Osteocyte (in vitro differentiated cells): ENCODE measurements at regions not wholly inside any gene's neighbourhood (a gene's known extent, or its start where the extent isn't known, plus 50 kb on each side); places are given as distances from the start of the nearest gene placed in this dataset.

Source experiments
- DNase-seq: peaks from one replicate; pipeline ENCODE4 v3.0.0; 2021; ENCODE audit warnings: mixed read lengths; ENCODE audit not compliant: unreplicated experiment; ENCODE audit errors: extremely low spot score
- H3K27ac Mint-ChIP-seq: one replicate; pipeline ENCODE4 v1.8.0; 2021; ENCODE audit warnings: mild to moderate bottlenecking, mixed read lengths; ENCODE audit not compliant: unreplicated experiment
- H3K27me3 Mint-ChIP-seq: one replicate; pipeline ENCODE4 v1.8.0; 2021; ENCODE audit warnings: mixed read lengths; ENCODE audit not compliant: unreplicated experiment
- H3K36me3 Mint-ChIP-seq: one replicate; pipeline ENCODE4 v1.8.0; 2021; ENCODE audit warnings: mixed read lengths; ENCODE audit not compliant: unreplicated experiment
- H3K4me1 Mint-ChIP-seq: one replicate; pipeline ENCODE4 v1.8.0; 2021; ENCODE audit warnings: mixed read lengths; ENCODE audit not compliant: unreplicated experiment
- H3K4me3 Mint-ChIP-seq: one replicate; pipeline ENCODE4 v1.8.0; 2021; ENCODE audit warnings: mild to moderate bottlenecking, moderate library complexity, mixed read lengths; ENCODE audit not compliant: unreplicated experiment
- H3K9me3 Mint-ChIP-seq: one replicate; pipeline ENCODE4 v1.8.0; 2021; ENCODE audit warnings: mixed read lengths; ENCODE audit not compliant: unreplicated experiment
- TF ChIP-seq, protein P1 (sequence below): fragments of 200-600 bp; sonication (generic); IDR thresholded peaks from 2 replicates; pipeline ENCODE4 v1.5.0; 2021; ENCODE audit warnings: antibody characterized with exemption, mild to moderate bottlenecking, moderate library complexity

DNA sequence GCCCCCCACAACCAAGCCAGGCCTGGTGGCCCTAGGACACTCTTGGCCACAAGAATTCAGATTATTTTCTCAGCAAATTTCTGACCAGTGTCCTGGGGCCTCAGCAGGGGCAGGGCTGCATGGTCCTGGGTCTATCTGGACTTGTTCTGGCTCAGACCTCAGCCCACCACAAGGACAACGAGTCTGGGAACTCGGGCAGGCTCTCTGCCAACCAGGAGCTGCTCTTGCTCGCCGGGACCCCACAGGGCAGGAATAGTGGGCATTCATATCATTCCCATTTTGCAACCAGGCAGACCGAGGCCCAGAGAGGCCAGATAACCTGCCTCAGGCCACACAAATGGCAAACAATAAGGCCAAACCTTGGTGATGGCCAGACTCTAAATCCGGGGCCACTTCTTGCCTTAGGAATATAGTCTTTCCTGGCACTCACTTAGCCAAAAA, 75.4 kb upstream of the WNT7B start:
- Mint-ChIP-seq H3K4me1 (peaks cover 35% of the 10 kb centered on the region), H3K27ac (peak overlapping the region; percentile 34), H3K4me3 (no peak overlapping the region), H3K9me3 (no peaks in the 10 kb centered on the region), H3K27me3 (no peaks in the 10 kb centered on the region), H3K36me3 (no peaks in the 10 kb centered on the region)
- no peak for DNase-seq
- TF ChIP-seq, protein P1, sequence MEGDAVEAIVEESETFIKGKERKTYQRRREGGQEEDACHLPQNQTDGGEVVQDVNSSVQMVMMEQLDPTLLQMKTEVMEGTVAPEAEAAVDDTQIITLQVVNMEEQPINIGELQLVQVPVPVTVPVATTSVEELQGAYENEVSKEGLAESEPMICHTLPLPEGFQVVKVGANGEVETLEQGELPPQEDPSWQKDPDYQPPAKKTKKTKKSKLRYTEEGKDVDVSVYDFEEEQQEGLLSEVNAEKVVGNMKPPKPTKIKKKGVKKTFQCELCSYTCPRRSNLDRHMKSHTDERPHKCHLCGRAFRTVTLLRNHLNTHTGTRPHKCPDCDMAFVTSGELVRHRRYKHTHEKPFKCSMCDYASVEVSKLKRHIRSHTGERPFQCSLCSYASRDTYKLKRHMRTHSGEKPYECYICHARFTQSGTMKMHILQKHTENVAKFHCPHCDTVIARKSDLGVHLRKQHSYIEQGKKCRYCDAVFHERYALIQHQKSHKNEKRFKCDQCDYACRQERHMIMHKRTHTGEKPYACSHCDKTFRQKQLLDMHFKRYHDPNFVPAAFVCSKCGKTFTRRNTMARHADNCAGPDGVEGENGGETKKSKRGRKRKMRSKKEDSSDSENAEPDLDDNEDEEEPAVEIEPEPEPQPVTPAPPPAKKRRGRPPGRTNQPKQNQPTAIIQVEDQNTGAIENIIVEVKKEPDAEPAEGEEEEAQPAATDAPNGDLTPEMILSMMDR = no peak

GRCh38 chr22:46052801-46053562, 76.0 kb upstream of the WNT7B start:
- TF ChIP-seq, protein P1 = no peak
- no peak for DNase-seq
- H3K4me3 Mint-ChIP-seq = no peak overlapping the region
- no peaks in the 10 kb centered on the region for H3K36me3 Mint-ChIP-seq
- H3K9me3 Mint-ChIP-seq = no peaks in the 10 kb centered on the region
- no peaks in the 10 kb centered on the region for H3K27me3 Mint-ChIP-seq
- peak overlapping the region; percentile 34 for H3K27ac Mint-ChIP-seq
- H3K4me1 Mint-ChIP-seq = peaks cover 37% of the 10 kb centered on the region

- Mint-ChIP-seq H3K4me1 (peaks cover 39% of the 10 kb centered on the region), H3K27ac (no peak overlapping the region), H3K27me3 (no peaks in the 10 kb centered on the region), H3K36me3 (no peaks in the 10 kb centered on the region), H3K9me3 (no peaks in the 10 kb centered on the region), H3K4me3 (no peak overlapping the region)
- TF ChIP-seq, protein P1 = no peak
- DNase-seq = no peak
Observed at GRCh38 chr22:46053563-46054090, 76.7 kb upstream of the WNT7B start.

DNA sequence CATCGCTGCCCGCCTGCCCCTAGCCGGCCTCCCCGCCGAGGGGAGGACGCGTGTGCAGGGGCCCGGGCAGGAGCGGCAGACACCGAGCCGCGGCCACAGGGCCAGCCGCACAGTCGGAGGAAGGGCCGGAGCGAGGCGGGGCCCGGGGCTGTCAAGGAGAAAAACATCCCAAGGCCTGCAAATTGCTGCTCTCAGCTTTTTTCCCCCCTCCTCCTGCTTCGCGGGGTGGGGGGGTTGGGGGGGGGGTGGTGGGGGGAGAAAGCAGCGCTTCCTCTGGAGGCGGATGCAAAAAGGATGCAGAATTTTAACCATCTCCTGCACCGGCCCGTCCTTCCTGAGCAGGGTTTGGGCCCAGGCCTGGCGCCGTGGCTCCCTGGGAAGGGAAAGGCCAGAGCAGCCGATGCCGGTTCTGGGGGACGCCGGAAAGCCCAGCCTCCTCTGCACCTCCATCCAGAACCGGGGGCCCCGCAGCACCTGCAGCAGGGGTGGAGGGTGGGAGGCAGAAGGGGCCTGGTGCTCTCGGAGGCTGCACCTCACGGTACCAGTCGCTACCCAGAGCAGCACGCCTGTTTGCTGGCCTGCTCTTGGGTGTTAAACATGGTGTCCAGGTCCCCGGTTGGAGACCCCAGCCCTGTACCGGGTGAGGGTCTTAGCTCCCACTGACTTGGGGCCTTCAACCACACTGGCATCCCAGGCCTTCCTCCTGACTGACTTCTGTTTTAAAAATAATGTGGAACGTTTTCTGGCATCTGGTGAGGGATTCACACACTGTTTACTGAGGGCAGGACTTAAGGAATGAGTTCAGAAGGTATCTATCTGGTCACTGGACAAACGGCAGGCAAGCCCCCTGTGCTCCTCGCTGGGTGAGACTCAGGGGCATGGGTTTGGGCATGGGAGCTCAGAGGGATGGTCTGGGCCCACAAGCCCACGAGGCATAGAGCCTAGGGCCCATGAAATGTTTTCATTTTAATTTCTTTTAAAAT, 77.4 kb upstream of the WNT7B start:
- Mint-ChIP-seq H3K27ac (peak overlapping the region; percentile 53), H3K4me3 (no peak overlapping the region), H3K36me3 (no peaks in the 10 kb centered on the region), H3K4me1 (peaks cover 39% of the 10 kb centered on the region), H3K9me3 (no peaks in the 10 kb centered on the region), H3K27me3 (no peaks in the 10 kb centered on the region)
- no peak for DNase-seq
- TF ChIP-seq, protein P1 = no peak
